GM18507 (cell line): ENCODE measurements at regions not wholly inside any gene's neighbourhood (a gene's known extent, or its start where the extent isn't known, plus 50 kb on each side); places are given as distances from the start of the nearest gene placed in this dataset.
"Not testable (repeated sequence)": the region's sequence is repeated elsewhere in the genome, so short reads cannot be mapped to it uniquely, and the experiment has no call there.

Experiments used
- DNase-seq: peaks from one replicate; pipeline ENCODE4 v3.0.0; 2011; ENCODE audit warnings: low read depth; ENCODE audit not compliant: insufficient read length; ENCODE audit errors: extremely low spot score
- FAIRE-seq: peaks from 2 replicates; lab custom pipeline; 2011; peaks lifted over from hg19 to GRCh38; lab: Jason Lieb, UNC

DNA sequence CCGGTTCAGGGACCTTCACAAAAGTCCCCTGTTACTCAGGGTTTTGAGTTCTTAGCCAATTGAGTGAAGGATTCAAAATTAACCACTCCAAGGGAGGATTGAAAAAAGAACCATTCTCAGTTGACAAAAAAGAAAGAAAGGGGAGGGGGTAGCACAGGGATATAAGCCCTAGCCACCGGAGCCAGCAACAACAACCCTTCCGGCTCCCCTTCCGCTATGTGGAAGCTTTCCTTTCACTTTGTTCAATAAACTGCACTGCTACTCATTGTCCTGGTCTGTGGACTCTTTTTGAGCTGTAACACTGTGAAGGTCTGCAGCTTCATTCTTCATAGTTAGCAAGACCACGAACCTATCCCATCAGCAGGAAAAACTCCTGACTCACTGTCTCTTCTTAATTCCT is 1488.1 kb upstream of the PRR20A start:
- FAIRE-seq (no peak), DNase-seq (no peak)

DNA sequence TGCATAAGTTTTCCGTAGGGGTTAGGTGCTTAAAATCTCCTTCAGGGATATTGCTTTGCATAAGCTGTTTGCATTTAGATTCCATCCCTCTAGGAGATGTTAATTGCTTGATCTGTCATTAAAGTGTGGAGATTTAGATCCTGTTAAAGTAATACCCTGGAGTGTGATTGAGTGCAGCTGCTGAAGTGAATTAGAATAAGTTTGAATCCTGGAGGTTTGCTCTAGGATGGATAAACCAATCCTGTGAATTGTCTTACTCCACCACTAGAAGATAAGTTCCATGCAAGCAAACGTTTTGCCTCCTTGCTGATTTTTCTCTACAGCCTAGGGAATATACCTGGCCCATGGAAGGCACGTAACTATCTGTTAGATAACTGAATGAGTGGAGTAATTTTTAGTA is 1487.2 kb upstream of the PRR20A start:
- no peak for DNase-seq
- FAIRE-seq, result no peak

- no peak for FAIRE-seq
- DNase-seq, result no peak
Measured at GRCh38 chr13:55654243-55654642, 1486.5 kb upstream of the PRR20A start.

DNA sequence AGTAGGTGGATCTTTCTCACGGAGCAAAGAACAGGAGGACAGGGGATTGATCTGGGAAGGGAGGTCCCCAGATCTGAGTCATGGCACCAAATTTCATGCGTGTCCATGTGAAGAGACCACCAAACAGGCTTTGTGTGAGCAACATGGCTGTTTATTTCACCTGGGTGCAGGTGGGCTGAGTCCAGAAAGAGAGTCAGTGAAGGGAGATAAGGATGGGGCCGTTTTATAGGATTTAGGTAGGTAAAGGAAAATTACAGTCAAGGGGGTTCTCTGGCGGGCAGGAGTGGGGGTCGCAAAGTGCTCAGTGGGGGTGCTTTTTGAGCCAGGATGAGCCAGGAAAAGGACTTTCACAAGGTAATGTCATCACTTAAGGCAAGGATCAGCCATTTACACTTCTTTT is 1480.5 kb upstream of the PRR20A start:
- not testable (repeated sequence) for FAIRE-seq

GRCh38 chr13:55660851-55661250 is 1479.9 kb upstream of the PRR20A start:
- FAIRE-seq (no peak), DNase-seq (no peak)

More for the DNA sequence above, 1480.5 kb upstream of the PRR20A start:
- DNase-seq, result not testable (repeated sequence)

GRCh38 chr13:55661505-55661904 is 1479.2 kb upstream of the PRR20A start:
- DNase-seq (no peak), FAIRE-seq (no peak)

- no peak for FAIRE-seq
- DNase-seq, result no peak
Measured at GRCh38 chr13:55664178-55664577, 1476.5 kb upstream of the PRR20A start.

- DNase-seq, result no peak
- no peak for FAIRE-seq
Measured at GRCh38 chr13:55669051-55669450, 1471.7 kb upstream of the PRR20A start.

- FAIRE-seq (no peak), DNase-seq (no peak)
Measured at GRCh38 chr13:55673910-55674309, 1466.8 kb upstream of the PRR20A start.

GRCh38 chr13:55682776-55683175 is 1457.9 kb upstream of the PRR20A start:
- FAIRE-seq, result no peak

DNA sequence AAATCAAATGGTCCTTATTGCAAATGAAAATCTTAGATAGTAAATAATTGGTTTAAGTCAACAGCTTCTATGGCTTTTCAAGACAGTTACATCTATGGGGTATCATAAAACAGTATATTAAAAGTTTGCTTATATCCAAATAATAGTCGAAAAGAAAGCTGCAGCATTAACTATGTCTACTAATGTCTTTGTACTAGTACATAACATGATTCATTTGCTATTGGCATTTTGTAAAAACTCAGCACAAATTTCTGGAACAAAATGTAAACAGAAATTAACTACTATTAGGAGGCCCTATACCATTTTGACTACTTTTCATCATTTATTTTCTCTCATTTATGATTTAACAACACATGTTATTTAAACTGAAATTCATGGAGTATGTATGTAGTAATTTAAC is 1435.2 kb upstream of the PRR20A start:
- no peak for FAIRE-seq
- no peak for DNase-seq

More at GRCh38 chr13:55682776-55683175, 1457.9 kb upstream of the PRR20A start:
- no peak for DNase-seq

DNA sequence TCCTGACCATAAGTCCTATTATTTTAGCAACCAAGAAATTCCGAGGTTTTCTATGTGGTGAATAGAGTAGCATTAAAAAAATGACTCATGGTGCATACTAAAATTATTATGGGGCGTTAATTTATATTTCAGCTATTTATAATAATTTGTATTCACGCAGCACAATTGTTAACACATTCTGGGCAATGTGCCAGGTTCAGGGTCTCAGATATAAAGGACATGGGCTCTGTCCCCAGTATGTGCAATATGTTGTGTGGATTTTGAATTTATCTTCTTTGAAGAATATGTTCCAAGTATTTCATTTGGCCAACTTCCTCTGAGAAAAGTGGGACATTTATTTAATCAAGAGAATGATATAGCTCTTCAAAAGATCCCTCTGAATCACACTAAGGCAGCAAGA is 1434.7 kb upstream of the PRR20A start:
- no peak for DNase-seq
- no peak for FAIRE-seq

GRCh38 chr13:55714120-55714519 is 1426.6 kb upstream of the PRR20A start:
- FAIRE-seq, result no peak
- no peak for DNase-seq

DNA sequence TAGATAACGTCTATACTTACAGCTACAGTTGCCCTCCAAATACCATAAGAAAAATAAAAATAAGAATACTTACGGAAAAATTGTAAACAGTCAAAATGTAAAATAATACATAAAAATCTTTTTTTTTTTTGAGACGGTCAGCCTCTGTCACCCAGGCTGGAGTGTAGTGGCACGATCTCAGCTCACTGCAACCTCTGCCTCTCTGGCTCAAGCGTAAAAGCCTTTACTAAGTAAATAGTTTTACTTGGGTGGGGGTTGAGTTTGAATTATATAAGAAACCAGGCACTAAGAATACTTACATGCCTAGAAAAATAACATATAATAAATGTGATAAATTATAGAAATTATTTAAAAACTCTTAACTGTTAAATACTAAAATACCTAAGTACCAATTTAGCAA is 1413.0 kb upstream of the PRR20A start:
- no peak for FAIRE-seq
- no peak for DNase-seq

- no peak for FAIRE-seq
- DNase-seq, result no peak
Measured at GRCh38 chr13:55728247-55728646, 1412.5 kb upstream of the PRR20A start.

DNA sequence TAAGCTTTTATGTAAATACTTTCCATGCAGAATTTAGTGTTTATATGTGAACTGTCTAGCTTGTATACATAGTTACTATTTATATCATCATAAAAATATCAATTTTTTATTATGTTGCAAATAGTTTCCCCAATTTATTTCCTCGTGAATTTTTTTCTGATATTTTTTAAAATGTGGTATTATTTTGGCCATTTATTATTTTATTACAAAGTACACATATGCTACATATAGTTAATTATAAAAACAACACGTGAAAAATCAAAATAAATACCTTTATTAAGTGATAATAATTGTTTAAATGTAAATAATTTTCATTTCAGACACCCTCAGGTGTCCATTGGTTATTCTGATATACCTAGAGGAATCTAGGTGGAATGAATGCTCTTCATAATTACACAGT is 1394.9 kb upstream of the PRR20A start:
- FAIRE-seq (no peak), DNase-seq (no peak)

DNA sequence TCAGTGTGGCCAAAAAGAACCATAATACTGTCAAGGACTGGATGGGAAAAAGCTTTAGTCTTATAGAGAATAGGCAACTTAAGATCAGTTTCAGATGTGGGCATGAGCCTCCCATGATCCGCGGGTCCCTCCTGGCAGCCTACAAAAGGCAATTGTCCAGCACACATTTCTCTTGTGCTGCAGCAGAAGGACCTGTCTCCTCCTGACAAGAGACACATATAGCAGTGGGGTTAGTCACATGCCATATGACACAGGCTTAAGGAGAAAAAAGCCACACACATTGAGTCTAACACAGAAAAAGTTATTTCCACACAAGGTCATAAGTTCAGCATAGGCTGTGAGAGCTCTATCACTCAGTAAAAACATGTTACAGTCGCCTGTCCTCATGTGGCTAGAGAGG is 1378.7 kb upstream of the PRR20A start:
- DNase-seq (no peak), FAIRE-seq (no peak)

DNA sequence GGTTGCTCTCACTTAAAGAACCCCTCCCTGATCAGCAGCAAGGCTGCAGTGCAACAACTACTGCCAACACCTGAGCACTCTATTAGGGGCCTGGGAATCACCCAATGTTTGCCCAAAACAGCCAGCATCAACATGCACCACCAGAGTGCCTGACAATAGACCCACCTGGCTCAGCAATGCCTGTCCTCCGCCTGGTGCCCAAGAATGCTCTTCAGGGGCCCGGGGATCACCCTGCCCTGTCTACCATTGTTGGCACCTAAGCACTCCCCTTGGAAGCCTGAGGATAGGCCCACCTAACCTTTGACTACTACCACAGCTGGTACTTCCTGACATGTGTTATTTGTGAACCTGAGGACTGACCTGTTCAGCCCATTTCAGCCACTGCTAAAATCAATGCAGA is 1363.1 kb upstream of the PRR20A start:
- no peak for FAIRE-seq
- no peak for DNase-seq

- FAIRE-seq, result no peak
- DNase-seq, result no peak
Measured at GRCh38 chr13:55783841-55784240, 1356.9 kb upstream of the PRR20A start.

- FAIRE-seq, result no peak
Measured at GRCh38 chr13:55788548-55788947, 1352.2 kb upstream of the PRR20A start.

GRCh38 chr13:55792544-55793193 is 1348.0 kb upstream of the PRR20A start:
- FAIRE-seq (no peak), DNase-seq (no peak)

More at GRCh38 chr13:55788548-55788947, 1352.2 kb upstream of the PRR20A start:
- no peak for DNase-seq
